IPS-15b (cell line): ENCODE measurements at regions not wholly inside any gene's neighbourhood (a gene's known extent, or its start where the extent isn't known, plus 50 kb on each side); places are given as distances from the start of the nearest gene placed in this dataset.

ENCODE experiments used
- H3K27me3 ChIP-seq: one replicate; pipeline ENCODE4 v1.6.1; 2013; ENCODE audit warnings: low read length; ENCODE audit not compliant: control insufficient read depth, insufficient read depth
- H3K36me3 ChIP-seq: one replicate; pipeline ENCODE4 v1.6.1; 2013; ENCODE audit warnings: low read length; ENCODE audit not compliant: control insufficient read depth, insufficient read depth
- H3K4me1 ChIP-seq: one replicate; pipeline ENCODE4 v1.6.1; 2013; ENCODE audit warnings: mild to moderate bottlenecking, low read length; ENCODE audit not compliant: control insufficient read depth, insufficient read depth
- H3K4me3 ChIP-seq: one replicate; pipeline ENCODE4 v1.5.1; 2013; ENCODE audit warnings: low read depth, low read length
- H3K9ac ChIP-seq: one replicate; pipeline ENCODE4 v1.6.1; 2013; ENCODE audit warnings: low read depth, mild to moderate bottlenecking, low read length
- H3K9me3 ChIP-seq: one replicate; pipeline ENCODE4 v1.6.1; 2013; ENCODE audit warnings: mild to moderate bottlenecking, low read length; ENCODE audit not compliant: control insufficient read depth, insufficient read depth

- Histone ChIP-seq H3K27me3 (no peaks in the 10 kb centered on the region), H3K4me1 (no peaks in the 10 kb centered on the region), H3K9me3 (no peaks in the 10 kb centered on the region), H3K4me3 (no peak overlapping the region), H3K36me3 (no peaks in the 10 kb centered on the region), H3K9ac (no peak overlapping the region)
Observed at GRCh38 chr1:14233510-14233909, 365.0 kb upstream of the KAZN start.

GRCh38 chr1:14236097-14236496, 362.4 kb upstream of the KAZN start:
- no peaks in the 10 kb centered on the region for H3K9me3 ChIP-seq
- H3K9ac ChIP-seq, result no peak overlapping the region
- H3K4me1 ChIP-seq, result no peaks in the 10 kb centered on the region
- no peaks in the 10 kb centered on the region for H3K36me3 ChIP-seq
- H3K4me3 ChIP-seq, result no peak overlapping the region
- no peaks in the 10 kb centered on the region for H3K27me3 ChIP-seq

GRCh38 chr1:14238472-14239307, 359.8 kb upstream of the KAZN start:
- H3K27me3 ChIP-seq, result no peaks in the 10 kb centered on the region
- no peaks in the 10 kb centered on the region for H3K4me1 ChIP-seq
- no peaks in the 10 kb centered on the region for H3K36me3 ChIP-seq
- H3K4me3 ChIP-seq, result no peak overlapping the region
- H3K9ac ChIP-seq, result no peak overlapping the region
- H3K9me3 ChIP-seq, result no peaks in the 10 kb centered on the region

- Histone ChIP-seq H3K9ac (no peak overlapping the region), H3K4me1 (no peaks in the 10 kb centered on the region), H3K36me3 (no peaks in the 10 kb centered on the region), H3K27me3 (no peaks in the 10 kb centered on the region), H3K4me3 (no peak overlapping the region), H3K9me3 (no peaks in the 10 kb centered on the region)
Observed at GRCh38 chr1:14240265-14240664, 358.2 kb upstream of the KAZN start.

- Histone ChIP-seq H3K4me3 (no peak overlapping the region), H3K27me3 (no peaks in the 10 kb centered on the region), H3K9ac (no peak overlapping the region), H3K4me1 (no peaks in the 10 kb centered on the region), H3K9me3 (no peaks in the 10 kb centered on the region), H3K36me3 (no peaks in the 10 kb centered on the region)
Observed at GRCh38 chr1:14242123-14242522, 356.4 kb upstream of the KAZN start.

- Histone ChIP-seq H3K4me1 (no peaks in the 10 kb centered on the region), H3K9ac (no peak overlapping the region), H3K27me3 (no peaks in the 10 kb centered on the region), H3K4me3 (no peak overlapping the region), H3K9me3 (no peaks in the 10 kb centered on the region), H3K36me3 (no peaks in the 10 kb centered on the region)
Observed at GRCh38 chr1:14242870-14243269, 355.6 kb upstream of the KAZN start.

- H3K36me3 ChIP-seq, result no peaks in the 10 kb centered on the region
Observed at GRCh38 chr1:14245954-14246353, 352.5 kb upstream of the KAZN start.

GRCh38 chr1:14246471-14246870, 352.0 kb upstream of the KAZN start:
- Histone ChIP-seq H3K9me3 (no peaks in the 10 kb centered on the region), H3K9ac (no peak overlapping the region), H3K4me1 (no peaks in the 10 kb centered on the region), H3K36me3 (no peaks in the 10 kb centered on the region), H3K27me3 (no peaks in the 10 kb centered on the region), H3K4me3 (no peak overlapping the region)

More at GRCh38 chr1:14245954-14246353, 352.5 kb upstream of the KAZN start:
- no peaks in the 10 kb centered on the region for H3K4me1 ChIP-seq
- no peaks in the 10 kb centered on the region for H3K9me3 ChIP-seq
- H3K27me3 ChIP-seq, result no peaks in the 10 kb centered on the region
- H3K9ac ChIP-seq, result no peak overlapping the region
- H3K4me3 ChIP-seq, result no peak overlapping the region

- no peaks in the 10 kb centered on the region for H3K27me3 ChIP-seq
- no peaks in the 10 kb centered on the region for H3K4me1 ChIP-seq
- H3K36me3 ChIP-seq, result no peaks in the 10 kb centered on the region
- no peak overlapping the region for H3K4me3 ChIP-seq
- H3K9me3 ChIP-seq, result no peaks in the 10 kb centered on the region
- H3K9ac ChIP-seq, result no peak overlapping the region
Observed at GRCh38 chr1:14247666-14248065, 350.8 kb upstream of the KAZN start.

- Histone ChIP-seq H3K4me1 (no peaks in the 10 kb centered on the region), H3K27me3 (no peaks in the 10 kb centered on the region), H3K4me3 (no peak overlapping the region), H3K9me3 (no peaks in the 10 kb centered on the region), H3K9ac (no peak overlapping the region), H3K36me3 (no peaks in the 10 kb centered on the region)
Observed at GRCh38 chr1:14251871-14252270, 346.6 kb upstream of the KAZN start.

GRCh38 chr1:14253676-14254075, 344.8 kb upstream of the KAZN start:
- Histone ChIP-seq H3K4me3 (no peak overlapping the region), H3K9me3 (no peaks in the 10 kb centered on the region), H3K9ac (no peak overlapping the region), H3K4me1 (no peaks in the 10 kb centered on the region), H3K27me3 (no peaks in the 10 kb centered on the region), H3K36me3 (no peaks in the 10 kb centered on the region)

- H3K9ac ChIP-seq, result no peak overlapping the region
- H3K4me3 ChIP-seq, result no peak overlapping the region
- H3K36me3 ChIP-seq, result no peaks in the 10 kb centered on the region
- no peaks in the 10 kb centered on the region for H3K4me1 ChIP-seq
- no peaks in the 10 kb centered on the region for H3K27me3 ChIP-seq
- H3K9me3 ChIP-seq, result no peaks in the 10 kb centered on the region
Observed at GRCh38 chr1:14254251-14254650, 344.2 kb upstream of the KAZN start.
